Middle frontal gyrus (tissue), 1 donor: ENCODE measurements at regions not wholly inside any gene's neighbourhood (a gene's known extent, or its start where the extent isn't known, plus 50 kb on each side); places are given as distances from the start of the nearest gene placed in this dataset.

Experiments used
- DNase-seq: peaks from one replicate; pipeline ENCODE4 v3.0.0-alpha.2; 2015; ENCODE audit warnings: low spot score; ENCODE audit errors: extremely low spot score

DNA sequence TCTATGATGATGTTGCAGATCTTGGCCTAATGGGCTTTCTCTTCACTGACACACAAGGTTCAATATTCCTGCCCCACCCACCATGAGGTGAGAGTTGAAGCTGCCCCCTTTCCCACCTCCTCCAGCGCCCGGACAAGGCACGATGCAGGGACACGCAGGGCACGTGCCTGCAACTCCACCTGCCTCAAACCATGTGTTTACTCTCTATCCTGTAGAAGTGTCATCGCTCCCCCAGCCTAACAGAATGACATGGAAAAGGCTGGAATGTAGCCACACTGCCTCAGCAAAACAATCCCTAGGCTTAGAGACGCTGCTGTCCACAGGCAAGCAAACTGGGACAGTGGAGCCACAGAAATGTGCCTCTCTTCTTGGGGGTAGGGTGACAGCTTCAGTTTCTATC is 92.9 kb upstream of the SOD1 start:
- DNase-seq = no peak

- DNase-seq = no peak
Observed at GRCh38 chr21:31566064-31566463, 93.4 kb upstream of the SOD1 start.

DNA sequence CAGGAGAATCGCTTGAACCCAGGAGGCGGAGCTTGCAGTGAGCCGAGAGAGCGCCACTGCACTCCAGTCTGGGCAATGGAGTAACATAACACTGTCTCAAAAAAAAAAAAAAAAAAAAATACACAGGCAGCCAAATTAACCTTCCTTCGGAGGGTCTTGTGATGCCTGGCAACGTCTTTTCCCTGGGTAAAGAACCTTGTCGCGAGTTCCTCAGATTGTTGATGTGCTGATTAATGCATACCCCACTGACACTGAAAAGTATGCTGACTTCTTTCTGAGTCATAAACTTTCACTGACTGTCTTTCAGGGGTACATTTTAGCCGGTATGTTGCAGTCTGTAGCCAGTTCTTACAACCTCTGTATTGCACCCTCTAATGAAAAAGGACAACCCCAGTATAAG is 95.1 kb upstream of the SOD1 start:
- DNase-seq = no peak

GRCh38 chr21:31560479-31560878 is 99.0 kb upstream of the SOD1 start:
- no peak for DNase-seq

DNA sequence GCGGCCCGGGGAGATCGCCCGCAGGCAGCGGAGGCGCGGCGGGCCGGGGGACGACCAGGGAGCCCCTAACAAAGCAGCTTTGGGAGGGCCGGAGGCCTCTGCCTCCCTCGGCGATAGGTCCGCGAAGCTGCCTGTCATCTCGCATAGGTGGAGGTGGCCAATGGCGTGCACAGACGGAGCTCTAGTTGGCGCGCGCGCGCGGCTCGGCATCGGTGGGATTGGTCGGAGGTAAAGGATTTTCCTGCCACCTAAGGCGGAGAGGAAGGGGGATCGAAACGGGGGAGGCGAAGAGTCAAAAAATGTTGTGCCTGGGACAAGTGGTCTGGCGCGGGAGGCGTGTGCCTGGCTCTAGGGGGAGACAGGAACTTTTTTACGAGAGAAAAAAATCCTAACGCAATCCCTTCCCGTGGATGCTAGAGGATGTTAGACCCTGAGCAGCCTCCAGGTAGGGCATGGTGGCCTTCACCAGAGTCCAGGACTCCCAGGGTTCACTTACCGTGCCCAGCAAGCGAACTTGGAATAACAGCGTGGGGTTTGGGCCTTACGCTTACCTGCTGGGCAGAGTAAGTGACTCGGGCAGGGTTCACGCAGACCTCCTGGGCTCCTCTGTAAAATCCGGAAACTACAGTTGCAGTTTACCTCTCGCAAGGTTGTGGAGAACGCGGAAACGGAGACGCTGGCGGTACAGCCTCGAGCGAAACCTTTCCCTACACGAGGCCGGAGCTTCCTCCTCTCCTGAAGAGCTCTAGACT is 99.9 kb upstream of the SOD1 start:
- peak; percentile 85 for DNase-seq

DNA sequence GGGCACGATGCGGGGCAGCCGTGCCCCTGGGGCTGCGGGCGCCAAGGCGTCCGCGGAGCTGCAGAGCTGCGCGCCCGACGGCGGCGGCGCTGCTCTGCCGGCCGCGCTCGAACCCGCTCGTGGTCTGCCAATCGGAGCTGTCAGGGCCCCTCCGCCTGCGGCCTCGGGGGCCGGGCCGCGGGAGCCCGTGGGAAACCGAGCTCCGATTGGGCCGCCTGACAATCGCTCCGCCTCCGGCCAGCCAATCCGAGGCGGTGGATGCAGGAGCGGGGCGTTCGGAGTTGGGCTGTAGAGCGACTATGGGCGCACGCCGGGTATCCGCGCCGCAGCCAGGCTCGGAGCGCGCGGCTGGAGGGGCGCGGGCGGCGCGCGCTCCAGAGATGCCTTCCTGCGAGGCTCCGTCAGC is 100.5 kb upstream of the SOD1 start:
- DNase-seq = peak; percentile 94

DNA sequence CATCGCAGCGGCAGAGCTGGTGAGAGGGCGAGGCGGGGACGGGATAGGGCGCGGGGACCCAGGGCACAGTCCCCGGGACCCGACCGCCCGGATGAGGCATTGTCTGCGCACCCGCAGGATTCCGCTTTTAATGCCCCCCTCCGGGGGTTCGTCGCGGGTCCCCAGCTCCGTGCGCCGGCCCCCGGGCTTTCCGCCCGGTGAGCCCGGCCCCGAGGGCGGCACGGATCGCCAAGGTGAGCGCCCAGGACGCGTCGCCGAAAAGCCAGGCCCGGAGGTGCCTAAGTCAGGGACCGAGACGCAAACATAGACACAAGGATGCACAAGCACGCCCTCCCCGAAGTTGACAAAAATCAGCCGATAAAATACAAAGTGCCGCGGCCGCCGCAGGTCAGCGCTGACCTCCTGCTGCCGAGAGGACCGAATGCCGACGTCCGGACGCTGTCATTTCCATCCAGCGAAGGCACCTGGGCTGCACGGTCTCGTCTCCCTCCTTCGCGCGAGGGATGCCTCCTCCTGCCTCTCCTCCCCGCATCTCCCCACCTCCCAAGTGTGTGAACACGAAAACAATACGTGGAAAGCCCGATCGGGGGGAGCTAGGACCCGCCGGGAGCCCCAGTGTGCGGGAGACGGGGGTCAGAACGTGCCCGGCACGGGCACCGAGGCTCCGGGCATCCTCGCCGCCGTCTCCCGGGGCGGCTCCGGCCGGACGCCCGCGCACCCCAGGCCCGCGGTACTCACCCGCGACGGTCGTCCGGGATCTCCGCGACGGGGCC is 101.1 kb upstream of the SOD1 start:
- DNase-seq = peak; percentile 40

- DNase-seq = no peak
Observed at GRCh38 chr21:31557421-31558188, 101.9 kb upstream of the SOD1 start.

GRCh38 chr21:31556662-31557061 is 102.8 kb upstream of the SOD1 start:
- no peak for DNase-seq

DNA sequence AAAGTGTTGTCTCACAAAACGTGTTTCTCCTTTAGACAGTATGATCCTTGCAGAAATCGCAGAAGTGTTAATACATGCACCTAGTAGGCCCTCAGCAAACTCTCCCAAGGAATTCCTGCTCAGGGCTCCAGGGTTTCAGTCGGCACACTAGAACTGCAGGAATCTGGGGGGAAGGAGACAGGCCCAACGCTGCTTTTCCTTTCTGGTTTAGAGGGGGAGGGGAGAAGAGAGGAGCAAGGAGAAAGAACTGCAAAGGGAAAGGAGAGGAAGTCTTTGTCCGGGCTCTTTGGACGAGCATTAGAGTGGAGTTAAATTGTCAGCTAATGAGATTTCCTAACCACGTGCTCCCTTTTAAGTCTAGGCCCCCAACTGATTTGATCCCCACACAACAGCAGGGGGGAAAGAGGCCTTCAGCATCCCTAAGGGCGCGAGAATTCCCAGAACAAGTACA is 103.7 kb upstream of the SOD1 start:
- DNase-seq = no peak

DNA sequence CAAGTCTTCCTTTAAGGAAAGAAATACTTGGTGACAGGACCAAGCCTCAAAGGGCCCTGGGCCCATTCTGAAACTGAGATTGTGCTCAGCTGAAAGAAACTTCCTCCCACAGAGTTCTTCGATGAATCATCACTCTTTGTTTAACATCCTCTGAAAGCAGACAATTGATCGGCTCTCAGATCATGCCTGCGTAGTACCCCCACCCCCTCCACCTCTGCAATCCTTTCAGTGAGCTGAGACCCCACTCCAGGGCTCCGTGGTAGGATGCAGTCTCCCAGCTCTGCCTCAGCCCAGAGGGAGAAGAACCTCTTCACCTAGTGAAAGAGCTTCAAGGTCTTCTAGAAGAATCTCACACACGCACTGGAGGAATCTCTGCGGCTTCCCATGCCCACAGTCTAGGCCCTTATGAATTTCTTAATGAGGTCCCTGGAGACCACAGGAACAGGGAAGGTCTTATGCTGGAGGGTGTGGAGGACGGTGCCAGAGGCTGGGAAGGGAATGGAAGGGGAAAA is 104.9 kb upstream of the SOD1 start:
- DNase-seq = no peak

DNA sequence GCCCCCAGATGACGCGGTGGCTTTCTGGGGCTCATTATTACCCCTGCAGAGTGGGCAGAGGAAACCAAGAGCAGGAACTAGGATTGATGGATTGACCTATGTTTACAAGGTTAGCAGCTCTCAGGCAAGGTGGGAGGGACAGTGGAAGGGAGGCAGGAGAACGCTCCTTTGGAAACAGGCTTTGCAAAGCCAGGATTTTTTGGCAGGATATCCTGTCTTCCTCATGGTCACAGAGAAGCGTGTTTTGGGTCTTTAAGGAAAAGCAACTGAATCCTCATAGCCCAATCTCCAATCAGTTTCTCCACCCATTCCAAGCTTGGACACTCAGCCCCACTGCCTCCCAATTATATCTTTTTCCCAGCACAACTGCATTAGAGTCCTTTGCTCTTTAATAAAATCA is 105.6 kb upstream of the SOD1 start:
- no peak for DNase-seq

- no peak for DNase-seq
Observed at GRCh38 chr21:31553461-31553860, 106.0 kb upstream of the SOD1 start.

DNA sequence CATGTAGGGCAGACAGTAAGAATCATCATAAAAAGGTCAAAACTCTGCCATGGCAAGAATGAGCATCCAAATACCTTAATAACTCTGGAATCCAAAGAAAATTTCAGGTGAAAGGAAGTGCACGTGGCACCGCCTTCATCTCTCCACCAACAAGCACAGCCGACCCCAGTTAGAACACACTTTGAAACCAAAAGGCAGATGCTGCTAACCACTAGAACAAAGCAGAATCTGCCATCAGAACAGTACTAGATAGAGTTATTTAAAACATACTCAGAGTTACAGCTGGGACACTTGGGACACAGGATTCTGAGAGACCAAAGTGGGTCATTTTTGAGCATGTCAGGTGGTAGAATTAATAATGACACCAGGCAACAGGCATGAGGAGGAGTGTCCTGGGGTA is 106.7 kb upstream of the SOD1 start:
- no peak for DNase-seq

DNA sequence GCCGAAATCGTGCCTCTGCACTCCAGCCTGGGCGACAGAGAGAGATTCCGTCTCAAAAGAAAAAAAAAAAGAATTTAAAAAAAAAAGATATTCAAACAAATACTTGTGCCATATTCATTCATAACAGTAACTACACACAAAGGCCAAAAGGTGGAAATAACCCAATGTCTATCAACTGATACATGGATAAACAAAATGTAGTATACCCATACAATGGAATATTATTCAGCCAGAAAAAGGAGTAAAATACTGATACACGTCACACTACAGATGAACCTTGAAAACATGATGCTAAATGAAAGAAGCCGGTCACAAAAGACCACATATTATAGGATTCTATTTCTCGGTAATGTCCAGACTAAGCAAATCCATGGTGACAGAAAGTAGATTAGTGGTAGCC is 109.4 kb upstream of the SOD1 start:
- no peak for DNase-seq

- no peak for DNase-seq
Observed at GRCh38 chr21:31548688-31549087, 110.8 kb upstream of the SOD1 start.

DNA sequence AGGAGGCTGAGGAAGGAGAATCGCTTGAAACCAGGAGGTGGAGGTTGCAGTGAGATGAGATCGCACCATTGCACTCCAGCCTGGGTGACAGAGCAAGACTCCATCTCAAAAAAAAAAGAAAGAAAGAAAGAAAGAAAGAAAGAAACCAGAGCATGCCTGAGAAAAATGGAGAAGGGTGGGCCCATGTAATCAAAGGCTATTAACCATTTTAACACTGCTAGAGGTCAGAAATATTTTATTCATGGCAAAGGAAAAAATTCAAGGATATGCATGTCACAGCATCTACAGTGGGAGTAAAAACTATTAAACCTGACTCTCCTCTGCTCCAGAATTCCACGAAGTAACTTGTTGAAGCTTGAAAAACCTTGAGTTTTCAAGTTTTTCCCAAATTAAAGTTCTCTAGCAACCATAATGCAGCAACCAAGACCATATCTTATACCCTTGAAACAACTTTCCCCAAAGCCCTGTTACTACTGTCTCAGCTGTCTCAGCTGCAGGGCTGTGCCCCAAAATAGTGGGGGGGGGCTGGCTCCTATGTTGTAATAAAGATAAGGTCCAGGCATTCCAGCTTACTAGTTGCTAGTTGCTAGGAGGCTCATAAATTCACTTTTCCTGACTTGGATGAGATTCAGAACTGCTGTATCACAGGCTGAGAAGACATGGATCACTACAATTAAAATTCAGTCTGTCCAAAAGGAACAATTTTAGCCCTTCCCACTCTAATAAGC is 112.9 kb upstream of the SOD1 start:
- DNase-seq = no peak

DNA sequence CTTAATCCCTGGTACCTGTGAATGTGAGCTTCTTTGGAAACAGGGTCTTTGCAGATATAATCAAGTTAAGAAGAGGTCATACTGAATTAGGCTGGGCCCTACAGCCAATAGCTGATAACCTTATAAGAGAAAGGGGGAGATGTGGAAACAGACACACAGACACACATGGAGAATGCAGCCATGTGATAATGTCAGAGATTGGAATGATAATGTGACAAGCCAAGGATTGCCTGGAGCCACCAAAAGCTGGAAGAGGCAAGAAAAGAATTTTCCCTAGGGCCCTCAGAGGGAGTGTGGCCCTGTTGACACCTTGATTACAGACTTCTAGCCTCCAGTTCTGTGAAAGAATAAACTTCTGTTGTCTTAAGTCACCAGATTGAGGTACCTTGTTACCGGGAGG is 114.5 kb upstream of the SOD1 start:
- DNase-seq = no peak

- DNase-seq = no peak
Observed at GRCh38 chr21:31543191-31543590, 116.3 kb upstream of the SOD1 start.

DNA sequence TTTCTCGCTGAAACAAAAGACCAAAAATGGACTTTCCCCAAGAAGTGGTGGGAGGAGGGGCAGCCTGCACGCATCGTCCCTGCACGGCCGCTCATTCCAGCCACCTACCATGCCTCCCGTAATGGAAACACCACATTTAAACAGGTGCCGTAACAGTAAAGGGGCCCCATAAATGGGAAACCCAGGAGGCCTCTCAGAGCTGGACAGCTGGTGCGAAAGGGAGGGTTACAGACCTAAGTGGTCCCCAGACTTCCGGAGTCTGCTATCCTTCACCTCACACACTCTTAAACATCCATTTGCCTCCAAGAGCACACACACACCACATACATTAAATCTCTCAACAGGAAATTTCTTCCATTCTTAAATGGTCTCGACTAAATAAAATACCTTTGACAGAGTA is 120.7 kb upstream of the SOD1 start:
- DNase-seq = no peak

- DNase-seq = no peak
Observed at GRCh38 chr21:31537872-31538576, 121.5 kb upstream of the SOD1 start.
